Left ventricle myocardium superior (tissue), 1 donor: ENCODE measurements at regions not wholly inside any gene's neighbourhood (a gene's known extent, or its start where the extent isn't known, plus 50 kb on each side); places are given as distances from the start of the nearest gene placed in this dataset.
A peak's percentile ranks its signal among the peaks of the same experiment; 100 is the strongest.

Experiments used
- ATAC-seq: fragments of 200-7000 bp; cut with Tn5 transposase; one replicate; pipeline ENCODE4 v1.9.1; 2020; ENCODE audit warnings: mild to moderate bottlenecking, moderate library complexity
- DNase-seq: peaks from one replicate; pipeline ENCODE4 v3.0.0-alpha.2; 2020
- intact Hi-C: fragments of 100-400 bp; cut with micrococcal nuclease; formaldehyde crosslinking; loops from one replicate; pipeline ENCODE4 v1.11.0; 2022
- donor health status: DM: no; HTN: yes; CAD: no; lungs with severe emphysema.

GRCh38 chr14:21749306-21749868 lies 75.8 kb upstream of the OR4E1 start:
- DNase-seq (no peak), ATAC-seq (no peak)
- intact Hi-C loops: no loop called here

DNA sequence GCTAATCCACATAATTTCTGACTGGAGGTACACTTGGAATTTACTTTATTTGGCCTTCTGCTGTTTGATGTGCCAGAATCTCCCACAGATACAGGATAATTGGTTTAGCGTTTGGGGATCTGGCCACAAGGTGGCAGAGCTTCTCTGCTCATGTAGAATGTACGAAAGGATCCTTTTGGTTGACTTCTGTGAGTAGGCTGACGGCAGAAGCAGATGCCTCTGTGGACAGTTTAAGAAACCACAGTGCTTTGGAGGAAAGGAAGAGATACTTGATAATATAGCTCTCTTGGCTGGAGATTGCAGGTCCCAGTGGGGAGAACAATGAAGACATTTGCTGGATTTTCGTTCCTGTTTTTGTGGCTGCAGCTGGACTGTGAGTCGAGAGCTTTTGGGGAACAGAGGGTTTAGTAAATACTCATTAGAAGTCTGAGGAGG lies 75.3 kb upstream of the OR4E1 start:
- ATAC-seq: peak; percentile 41

DNA sequence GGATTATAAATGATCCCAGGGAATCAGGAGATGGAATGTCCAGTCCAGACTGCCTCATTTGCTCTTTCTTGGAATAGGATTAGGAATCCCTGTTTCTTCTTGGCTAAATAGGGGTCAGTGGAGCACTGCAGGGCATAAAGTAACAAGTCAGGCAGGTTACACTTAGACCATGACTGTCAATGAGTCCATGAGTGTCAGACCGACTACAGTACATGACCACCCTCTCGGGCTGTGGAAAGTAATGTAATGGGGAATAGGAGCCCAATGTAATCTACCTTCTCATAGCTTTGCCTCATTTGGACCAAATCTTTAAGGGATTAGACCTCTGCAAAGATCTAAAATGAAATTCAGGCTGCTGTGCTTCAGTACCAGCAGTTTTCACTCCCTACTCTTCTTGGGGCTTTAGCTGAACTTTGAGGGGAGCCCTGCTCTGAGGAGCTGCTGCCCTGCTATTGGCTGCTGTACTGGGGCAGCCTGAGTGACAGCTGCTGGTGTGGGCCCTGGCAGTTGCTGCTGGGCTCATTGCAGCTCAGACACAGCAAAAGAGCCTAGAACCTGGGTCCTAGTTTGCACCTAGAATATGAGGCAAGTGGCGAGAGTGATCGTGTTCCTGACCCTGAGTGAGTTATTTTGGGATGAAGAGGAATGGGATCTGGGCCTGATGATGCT lies 62.2 kb upstream of the OR4E1 start:
- DNase-seq (no peak), ATAC-seq (no peak)
- intact Hi-C loops: no loop called here

More for the DNA sequence above, 75.3 kb upstream of the OR4E1 start:
- intact Hi-C loops: no loop called here
- DNase-seq: no peak

DNA sequence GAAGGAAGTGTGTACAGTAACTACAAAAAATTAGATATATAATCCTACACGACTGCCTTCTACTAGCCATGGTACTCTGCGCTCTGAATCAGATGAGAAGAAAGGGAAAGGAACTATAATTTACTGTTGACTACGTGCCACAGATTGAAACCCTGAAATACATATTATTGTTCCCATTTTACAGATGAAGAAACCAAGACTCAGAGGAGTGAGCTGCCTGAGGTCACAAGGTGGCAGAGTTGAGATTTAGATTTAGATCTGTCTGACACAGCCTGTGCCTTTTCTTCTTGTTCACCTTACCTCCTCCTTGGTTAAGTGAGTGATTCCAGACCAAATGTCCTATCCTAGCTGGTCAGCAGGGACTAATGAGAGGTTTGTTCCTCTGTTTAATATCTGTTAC lies 61.6 kb upstream of the OR4E1 start:
- DNase-seq: no peak
- intact Hi-C loops: no loop called here
- no peak for ATAC-seq

GRCh38 chr14:21734457-21735074 lies 60.9 kb upstream of the OR4E1 start:
- no peak for DNase-seq
- no peak for ATAC-seq
- intact Hi-C loops: no loop called here

DNA sequence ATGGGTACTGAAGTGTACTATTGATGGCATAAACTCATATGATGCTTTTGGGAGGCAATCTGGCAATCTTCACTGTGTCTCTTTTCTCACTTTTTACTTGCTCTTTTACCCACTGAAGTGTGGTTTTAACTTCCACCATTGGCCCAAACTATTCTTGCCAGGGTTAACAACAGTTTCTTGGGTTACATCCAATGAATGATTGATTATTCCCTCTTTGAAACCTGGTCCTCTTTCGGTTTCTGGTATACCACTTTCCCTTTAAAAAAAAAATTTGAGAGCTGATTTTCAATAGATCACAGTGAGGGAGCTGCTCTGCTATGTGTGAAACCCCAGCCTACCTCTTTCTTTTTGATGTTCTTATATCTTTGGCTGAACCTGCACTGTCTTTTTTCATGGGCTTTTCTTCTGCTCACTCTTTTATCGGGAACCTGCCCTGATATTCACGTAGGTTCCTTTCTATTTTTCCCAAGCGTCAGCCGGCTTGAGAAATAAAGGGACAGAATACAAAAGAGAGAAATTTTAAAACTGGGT lies 56.1 kb upstream of the OR4E1 start:
- ATAC-seq: no peak
- intact Hi-C loops: no loop called here
- DNase-seq: no peak

DNA sequence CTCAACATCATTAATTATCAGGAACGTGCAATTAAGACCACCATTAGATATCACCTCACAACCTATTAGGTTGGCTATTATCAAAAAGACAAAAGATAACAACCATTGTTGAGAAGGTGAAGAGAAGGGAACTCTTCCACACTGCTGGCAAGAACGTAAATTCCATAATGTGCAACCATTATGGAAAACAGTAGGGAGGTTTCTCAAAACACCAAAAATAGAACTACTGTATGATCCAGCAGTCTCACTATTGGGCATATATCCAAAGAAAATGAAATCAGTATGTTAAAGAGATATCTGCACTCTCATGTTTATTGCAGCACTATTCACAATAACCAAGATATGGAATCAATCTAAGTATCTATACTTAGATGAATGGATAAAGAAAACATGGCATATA lies 51.6 kb upstream of the OR4E1 start:
- ATAC-seq (no peak), DNase-seq (no peak)
- intact Hi-C loops: no loop called here

DNA sequence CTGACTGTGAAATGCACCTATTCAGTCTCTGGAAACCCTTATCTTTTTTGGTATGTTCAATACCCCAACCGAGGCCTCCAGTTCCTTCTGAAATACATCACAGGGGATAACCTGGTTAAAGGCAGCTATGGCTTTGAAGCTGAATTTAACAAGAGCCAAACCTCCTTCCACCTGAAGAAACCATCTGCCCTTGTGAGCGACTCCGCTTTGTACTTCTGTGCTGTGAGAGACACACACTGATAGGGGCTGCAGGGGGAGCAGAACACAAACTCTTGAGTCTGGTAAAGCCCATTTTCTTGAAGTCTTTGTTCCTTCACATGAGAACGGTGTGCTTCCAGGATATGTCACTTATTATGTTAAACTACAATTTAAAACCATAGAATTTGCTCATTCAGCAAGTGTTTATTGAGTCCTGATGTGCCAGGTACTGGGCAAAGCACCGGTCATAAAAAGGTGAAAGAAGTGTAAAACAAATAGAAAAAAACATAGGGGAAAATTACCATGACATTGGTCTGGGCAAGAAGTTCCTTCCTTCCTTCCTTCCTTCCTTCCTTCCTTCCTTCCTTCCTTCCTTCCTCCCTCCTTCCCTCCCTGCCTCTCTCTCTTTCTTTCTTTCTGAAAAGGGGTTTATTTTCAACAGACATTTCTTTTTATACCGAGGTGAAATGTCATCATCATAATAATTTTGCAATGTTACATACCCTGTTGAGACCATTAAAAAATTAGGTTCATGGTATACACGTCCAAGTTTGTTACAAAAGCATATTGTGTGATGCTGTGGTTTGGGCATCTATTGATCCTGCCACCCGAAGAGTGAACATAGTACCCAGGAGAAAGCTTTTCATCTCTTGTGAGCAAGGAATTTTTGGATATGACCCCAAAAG lies 50.7 kb upstream of the OR4E1 start:
- DNase-seq: no peak
- intact Hi-C loops: no loop called here
- ATAC-seq: no peak

GRCh38 chr14:21723431-21724045 lies 49.9 kb upstream of the OR4E1 start:
- no peak for ATAC-seq
- intact Hi-C loops: no loop called here
- DNase-seq: no peak
